T-helper 9 cell (primary cell): ENCODE measurements at regions not wholly inside any gene's neighbourhood (a gene's known extent, or its start where the extent isn't known, plus 50 kb on each side); places are given as distances from the start of the nearest gene placed in this dataset.
"Not testable (repeated sequence)": the region's sequence is repeated elsewhere in the genome, so short reads cannot be mapped to it uniquely, and the experiment has no call there.

Source experiments
- DNase-seq: peaks from one replicate; pipeline ENCODE4 v3.0.0-alpha.2; 2020

DNA sequence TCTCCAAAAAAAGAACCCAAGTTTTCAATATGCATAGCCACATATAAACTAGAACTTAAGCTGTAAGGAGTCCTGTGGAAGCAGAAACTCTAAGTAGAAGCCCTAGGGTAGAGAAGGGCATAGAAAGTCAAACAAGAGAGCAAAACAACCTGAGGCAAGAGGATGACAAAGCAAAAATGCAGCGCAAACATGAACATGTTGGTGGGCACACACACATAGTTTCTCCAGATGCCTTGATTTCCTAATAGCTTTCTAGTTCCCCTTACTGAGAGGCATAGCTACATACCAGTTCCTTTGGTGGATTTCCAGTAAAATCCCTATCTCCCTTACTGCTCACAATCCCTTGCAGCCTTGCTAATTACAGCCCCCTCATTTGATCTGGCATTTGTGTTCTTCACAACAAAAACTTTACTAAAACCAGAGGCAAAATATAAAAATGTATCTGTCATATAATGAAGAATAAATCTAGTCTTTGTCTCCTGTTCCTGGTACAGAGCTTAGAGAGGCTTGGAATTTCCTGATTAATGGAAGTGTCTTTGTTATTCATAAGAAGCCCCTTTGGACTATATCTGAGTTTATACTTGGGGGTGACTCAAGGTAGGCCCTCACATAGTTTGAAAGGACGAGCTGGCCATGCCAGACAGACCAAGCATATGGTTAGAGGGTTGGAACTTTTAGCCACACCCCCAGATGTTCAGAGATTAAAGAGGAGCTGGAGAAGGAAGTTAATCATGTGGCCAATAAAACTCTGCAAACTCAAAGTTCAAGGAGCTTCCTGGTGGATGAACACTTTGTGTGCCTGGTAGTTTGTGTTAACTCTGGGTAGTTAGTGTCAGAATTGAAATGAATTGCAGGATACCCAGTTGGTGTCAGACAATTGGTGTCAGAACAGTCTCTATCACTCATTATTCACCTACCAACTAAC lies 52.7 kb upstream of the ZCCHC13 start:
- no peak for DNase-seq

DNA sequence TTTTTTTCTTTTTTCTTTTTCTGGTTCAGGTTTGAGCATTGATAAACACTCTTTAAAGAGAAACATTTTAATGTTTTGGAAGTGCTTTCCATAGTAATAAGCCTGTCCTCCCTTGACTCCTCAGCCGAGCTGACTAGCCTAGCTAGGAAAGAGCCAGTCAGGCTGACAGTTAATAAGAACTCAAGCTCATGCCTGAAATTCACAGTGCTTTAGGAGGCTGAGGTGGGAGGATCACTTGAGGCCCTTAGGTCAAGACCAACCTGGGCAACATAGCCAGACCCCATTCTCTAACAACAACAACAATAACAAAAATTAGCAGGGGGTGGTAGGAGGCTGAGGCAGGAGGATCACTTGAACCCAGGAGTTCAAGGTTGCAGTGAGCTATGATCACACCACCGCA lies 53.4 kb upstream of the ZCCHC13 start:
- DNase-seq, result no peak

DNA sequence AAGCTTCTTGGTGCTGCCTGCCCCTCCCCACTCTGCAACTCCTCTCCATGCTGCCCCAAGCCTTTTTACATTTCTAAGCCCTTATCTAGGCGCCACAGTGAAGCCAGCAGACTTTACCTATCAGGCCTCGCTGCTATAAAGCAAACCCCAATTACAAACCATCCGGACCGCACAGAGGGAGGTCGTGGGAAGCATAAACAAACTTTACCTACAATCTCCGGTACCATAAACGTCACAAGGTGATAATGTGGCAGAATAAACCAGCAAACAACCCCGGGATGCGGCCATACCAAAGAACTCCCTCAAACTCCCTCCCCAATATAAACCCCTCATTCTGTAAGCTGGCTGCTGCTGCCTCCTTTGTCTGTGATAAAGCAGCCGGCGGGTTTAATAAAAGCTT lies 54.0 kb upstream of the ZCCHC13 start:
- DNase-seq, result no peak

DNA sequence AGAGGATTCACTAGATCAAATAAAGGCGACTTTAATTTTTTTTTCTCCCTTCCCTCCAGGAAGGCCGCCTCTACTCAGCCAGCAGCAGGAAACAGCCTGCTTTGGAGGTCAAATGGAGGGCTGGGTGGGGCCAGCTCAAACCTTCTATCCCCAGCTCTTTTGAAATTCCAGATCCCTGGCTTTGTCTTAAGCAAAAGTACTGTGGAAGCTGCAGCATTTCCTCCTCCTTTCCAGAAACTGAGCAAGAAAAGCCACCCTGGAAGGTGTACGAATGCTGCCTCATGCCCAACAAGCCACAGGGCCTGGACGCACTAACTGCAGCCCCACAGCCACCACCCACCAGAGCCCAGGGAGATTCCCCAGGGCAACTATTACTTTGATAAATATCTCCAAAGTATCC lies 55.1 kb upstream of the ZCCHC13 start:
- DNase-seq, result no peak

DNA sequence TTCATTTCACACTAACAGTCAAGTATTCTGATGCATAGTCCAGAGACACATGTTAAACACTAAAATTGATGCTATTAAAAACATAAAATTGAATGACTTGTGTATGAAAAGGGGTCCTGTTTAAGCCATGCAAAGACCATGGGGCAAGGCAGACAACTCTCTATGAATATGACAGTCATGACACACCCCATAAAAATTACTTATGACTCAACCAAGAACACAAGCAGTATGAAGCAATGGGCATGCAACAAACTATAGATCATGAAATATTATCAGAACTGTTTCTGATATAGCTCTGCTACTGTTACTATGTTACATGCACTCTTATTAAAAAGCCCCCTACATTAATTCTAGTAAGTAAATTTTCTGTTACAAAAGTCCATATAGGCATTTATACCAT lies 57.5 kb upstream of the ZCCHC13 start:
- no peak for DNase-seq

DNA sequence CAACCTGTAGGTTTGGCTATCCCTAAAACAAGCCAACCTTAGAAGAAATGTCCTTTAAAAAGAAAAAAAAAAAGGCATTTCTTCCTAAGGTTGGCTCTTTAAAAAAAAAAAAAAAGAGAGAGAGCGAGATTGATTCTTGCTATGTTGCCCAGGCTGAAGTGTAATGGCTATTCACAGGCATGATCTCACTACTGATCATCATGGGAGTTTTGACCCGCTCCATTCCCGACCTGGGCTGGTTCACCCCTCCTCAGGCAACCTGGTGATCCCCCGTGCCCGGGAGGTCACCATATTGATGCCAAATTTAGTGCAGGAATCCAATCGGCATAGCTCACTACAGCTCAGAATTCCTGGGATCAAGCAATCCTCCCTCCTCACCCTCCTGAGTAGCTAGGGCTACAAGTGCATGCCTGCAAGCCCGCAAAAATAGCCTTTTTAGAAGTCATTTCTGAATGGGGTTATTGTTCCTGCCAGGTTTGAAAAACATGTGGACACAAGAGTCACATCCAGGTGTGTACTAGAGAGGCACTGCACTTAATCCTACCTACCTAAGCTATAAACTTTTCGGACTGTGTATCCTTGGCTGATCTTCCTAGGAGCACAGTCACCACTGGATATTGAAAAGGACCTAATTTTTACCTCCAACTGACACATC lies 61.4 kb upstream of the ZCCHC13 start:
- no peak for DNase-seq

DNA sequence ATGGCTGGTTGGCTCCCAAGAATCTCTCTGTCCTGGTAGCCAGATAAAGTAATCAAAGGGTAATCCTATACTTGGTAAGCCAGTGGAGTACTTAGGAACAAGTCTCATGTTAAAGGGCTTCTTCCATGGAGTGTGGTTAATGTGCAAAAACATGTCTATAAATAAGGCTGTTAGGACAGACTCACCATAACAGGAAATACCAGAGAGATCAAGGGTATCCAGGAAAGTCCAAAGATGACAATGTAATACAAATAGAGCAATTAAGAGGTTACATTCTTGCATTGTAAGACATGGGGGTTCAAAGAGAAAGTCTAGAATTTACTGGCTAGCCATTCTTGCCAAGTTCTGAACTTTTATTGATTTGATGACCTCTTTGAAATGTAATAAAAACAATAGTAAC lies 61.9 kb upstream of the ZCCHC13 start:
- no peak for DNase-seq

DNA sequence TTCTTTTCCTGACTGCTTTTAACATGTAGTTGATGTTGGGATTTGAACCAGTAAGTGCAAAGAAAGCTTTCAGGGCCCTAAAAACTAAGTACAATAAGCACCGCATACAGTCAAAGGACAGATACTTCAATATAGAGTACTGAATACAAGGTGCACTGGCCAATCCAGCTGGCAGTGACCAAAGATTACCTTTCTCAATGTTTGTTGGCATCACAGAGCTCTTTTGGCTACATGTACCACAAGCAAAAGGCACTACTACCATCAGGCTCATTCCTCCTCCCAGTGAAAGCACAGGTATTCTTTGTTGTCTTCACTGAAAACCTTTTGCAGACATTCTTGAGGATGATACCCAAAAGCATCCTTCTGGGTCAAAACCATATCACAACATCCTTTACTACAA lies 65.2 kb upstream of the ZCCHC13 start:
- no peak for DNase-seq

DNA sequence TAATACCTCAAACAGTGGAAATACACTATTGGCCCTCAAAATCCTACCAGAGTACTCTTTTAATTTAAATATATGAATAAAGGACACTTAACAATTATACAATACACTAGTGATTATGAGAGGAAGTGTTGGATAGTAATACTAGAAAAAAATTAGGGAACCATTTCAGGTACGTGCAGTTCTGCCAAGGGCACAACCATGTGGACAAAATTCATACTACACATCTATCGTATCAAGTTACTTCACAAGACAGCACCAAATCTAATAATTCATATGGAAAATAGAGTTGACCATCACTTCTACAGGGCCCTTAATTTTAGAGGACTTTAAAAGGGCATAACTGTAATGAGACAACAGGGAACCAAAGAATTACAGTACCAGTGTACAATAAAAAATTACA lies 69.2 kb upstream of the ZCCHC13 start:
- no peak for DNase-seq

DNA sequence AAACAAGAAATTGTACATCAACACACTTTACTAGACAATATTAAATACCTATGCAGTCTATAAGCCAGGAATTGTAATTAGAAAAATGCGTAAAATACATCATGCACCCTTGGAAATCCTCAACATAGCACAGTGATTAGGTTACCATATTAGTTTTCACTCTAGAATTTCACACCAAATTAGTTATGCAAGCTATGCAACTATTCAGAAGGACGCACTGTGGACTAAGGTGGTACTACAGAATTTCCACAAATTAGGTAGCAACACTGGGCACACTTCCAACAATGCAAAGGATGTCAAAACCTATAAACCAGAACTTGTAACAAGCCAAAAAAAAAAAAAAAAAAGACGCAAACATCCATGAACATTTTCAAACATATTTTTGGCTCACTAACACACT lies 71.1 kb upstream of the ZCCHC13 start:
- DNase-seq, result no peak

DNA sequence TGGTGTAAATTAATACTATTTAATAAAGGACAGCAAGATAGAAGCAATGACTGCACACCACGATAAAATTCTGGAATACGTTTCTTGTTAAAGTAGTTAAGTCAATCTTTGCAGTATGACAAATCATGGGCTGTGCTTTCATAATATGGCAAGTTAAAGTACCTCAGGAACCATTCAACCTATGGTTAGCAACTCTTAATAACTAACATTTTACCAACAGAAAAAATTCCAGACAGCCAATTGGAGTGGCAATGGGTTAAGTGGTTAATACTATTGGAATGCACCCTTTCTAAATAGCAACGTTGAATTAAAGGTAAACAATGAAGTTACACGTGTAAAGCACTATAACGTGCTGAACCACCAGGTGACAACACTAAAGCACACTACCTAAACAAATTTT lies 72.4 kb upstream of the ZCCHC13 start:
- DNase-seq, result no peak

DNA sequence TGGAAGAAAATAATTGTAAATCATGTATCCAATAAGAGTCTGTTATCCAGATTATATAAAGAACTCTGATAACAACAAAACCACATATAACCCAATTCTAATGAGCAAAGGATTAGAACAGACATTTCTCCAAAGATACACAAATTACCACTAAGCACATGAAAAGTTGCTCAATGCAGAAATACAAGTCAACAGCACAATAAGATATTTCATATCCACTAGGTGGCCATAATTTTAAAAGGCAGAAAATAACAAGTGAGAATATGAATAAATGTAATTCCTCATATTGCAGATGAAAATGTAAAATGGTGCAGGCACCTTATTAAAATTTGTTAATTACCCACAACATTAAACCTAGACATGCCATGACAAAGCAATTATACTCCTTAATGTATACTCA lies 73.9 kb upstream of the ZCCHC13 start:
- no peak for DNase-seq

DNA sequence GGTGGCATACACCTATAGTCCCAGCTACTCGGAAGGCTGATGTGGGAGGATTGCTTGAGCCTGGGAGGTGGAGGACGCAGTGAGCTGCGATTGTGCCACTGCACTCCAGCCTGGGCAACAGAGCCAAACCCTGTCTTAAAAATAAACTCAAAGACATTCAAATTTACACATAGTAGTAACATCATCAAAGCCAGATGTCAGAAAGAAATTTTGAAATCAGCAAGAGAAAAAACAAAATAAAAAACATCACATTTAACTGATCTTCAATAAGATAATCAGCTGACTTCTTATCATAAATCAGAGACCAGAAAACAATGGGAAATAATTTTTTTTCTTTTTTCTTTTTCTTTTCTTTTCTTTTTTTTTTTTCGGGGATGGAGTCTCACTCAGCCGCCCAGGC lies 78.9 kb upstream of the ZCCHC13 start:
- no peak for DNase-seq

DNA sequence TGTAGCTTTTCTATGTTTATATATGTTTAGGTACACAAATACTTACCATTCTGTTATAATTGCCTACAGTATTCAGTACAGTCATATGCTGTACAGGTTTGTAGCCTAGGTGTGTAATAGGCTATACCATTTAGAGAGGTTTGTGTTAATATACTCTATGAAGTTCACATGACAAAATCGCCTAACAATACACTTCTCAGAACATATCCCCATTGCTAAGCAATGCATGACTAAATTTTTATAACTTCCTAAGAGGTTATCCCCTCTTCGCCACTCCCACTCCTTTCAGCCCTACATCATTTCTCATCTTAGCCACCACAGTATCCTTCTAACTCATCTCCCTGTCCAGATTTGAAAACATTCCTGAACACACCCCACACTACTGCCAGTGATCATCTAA lies 83.7 kb upstream of the ZCCHC13 start:
- DNase-seq, result no peak

DNA sequence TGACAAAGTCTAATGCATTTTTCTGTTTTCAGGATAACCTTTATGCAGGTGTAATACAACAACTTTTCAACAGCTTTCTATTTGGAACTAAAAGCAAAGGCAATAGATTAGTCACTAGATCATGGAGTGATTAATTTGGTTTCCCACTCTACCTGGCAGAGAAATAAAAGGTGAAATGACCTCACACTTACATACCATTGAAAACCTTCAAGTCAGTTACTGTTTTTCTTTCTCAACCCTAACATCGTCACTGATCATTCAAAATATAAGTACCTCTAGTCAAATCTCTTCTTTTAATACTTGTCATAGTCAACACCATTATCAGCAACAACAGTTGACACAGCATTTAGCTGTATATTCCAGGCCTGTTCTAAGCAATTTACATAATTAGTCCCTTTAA lies 85.1 kb upstream of the ZCCHC13 start:
- DNase-seq, result no peak

DNA sequence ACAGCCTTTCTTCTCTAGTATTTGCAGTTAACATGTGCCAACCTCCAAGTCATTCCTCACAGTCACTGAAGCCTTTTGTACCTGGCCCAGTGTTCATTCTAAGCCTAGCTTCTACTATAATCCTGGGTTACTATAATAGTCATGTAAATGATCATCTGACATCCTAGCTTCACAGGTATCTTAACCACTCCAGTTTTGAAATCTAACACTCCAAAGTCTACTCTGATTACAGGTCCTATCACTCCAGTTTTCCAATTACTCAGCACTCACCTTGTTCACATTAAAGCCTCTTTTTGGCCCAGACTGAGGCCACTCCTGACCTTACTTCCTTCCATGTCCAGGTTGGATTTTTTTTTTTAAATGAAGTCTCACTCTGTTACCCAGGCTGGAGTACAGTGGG lies 87.6 kb upstream of the ZCCHC13 start:
- no peak for DNase-seq

DNA sequence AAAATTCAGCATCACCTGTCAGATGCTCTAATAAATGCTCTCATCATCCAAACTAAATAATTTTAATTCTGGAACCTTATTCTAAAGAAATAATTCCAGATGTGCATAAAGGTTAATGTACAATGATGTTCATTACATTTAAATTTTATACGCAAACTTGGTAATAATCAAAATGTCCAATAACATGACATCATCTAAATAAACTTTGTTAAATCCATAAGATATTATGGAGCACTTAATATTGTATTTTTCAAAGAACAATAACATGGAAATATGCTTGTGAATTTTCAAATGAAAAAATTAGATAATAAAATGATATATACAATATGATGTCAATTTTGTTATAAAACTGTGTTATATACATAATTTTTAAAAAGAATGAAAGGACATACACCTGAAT lies 92.1 kb upstream of the ZCCHC13 start:
- no peak for DNase-seq

DNA sequence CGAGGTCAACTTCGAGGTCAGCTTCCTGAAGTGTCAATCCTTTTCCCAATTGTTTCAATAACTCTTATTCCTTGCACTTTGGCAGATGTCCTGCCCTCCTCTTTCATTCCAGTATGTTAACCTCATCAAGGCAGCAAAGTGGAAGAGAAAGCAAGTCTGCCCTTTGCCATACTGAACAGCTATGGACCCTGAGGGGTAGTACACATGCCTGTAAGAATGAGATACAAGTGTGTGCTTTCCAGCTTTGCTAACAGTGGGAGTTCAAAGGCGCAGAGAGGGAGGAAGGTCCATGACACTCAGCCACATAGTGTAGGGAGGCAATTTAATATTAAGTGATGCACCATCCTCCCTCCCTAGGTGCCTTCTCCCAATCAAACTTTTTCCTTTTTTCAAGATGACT lies 96.4 kb upstream of the ZCCHC13 start:
- no peak for DNase-seq

DNA sequence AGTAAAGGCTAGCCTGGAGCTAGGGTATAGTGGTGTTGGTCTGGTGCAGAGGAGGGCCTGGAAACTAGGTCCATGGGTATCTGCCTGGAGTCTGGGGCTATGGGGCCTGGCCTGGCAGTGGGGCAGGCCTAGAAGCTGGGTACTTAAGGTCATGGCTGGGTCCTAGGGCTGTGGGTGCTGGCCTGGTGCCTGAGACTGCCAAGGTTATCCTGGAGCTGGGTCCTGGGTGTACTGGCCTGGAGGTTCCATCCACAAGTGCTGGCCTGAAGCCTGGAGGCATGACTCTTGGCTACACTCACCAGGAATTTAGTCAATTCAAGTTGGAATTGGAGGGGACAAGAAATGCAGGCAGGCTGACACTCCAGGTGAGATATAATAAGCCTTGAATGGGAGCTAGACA lies 108.4 kb upstream of the ZCCHC13 start:
- DNase-seq, result no peak

DNA sequence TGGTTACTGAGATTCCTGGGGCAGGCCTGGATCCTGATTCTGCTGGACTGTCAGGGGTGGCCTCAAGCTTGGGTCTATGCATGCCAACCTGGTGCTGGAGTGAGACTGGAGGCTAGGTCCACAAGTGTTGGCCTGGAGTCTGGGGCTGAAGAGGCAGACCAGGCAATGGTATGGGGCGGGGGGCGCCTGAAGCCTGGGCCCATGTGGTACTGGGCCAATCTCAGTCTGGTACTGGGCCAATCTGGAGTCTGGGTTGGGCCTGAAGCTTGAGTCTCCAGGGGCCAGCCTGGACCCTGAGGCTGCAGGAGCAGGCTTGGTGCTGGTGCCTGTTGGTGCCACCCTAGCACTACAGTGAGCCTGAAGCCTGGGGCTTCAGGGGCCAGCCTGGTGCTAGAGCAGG lies 108.9 kb upstream of the ZCCHC13 start:
- DNase-seq, result no peak

DNA sequence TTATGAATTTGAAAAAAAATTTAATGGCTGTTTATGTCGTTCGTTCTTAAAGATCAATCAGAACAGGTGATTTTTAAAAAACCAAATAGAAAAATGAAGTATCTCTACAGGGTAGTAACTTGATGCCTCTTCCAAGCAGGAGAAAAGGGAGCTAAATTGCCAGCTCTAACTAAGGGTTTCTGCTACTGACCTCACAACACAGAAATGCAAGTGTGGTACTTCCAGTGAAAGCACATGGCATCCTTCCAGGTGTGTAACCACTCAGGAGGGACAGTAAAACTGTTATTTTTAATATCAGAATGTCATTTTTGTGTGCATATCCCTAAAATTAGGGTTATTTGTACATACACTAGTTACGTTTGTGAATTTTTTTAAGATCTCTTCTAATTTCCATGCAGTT lies 116.8 kb upstream of the ZCCHC13 start:
- DNase-seq, result no peak

DNA sequence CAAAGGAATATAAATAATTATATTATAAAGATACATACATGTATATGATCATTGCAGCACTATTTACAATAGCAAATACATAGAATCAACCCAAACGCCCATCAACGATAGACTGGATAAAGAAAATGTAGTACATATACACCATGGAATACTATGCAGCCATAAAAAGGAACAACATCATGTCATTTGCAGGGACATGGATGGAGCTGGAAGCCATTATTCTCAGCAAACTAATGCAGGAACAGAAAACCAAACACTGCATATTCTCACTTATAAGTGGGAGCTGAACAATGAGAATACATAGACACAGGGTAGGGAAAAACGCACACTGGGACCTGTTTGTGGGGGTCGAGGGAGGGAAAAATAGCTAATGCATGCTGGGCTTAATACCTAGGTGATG lies 120.9 kb upstream of the ZCCHC13 start:
- DNase-seq, result not testable (repeated sequence)

DNA sequence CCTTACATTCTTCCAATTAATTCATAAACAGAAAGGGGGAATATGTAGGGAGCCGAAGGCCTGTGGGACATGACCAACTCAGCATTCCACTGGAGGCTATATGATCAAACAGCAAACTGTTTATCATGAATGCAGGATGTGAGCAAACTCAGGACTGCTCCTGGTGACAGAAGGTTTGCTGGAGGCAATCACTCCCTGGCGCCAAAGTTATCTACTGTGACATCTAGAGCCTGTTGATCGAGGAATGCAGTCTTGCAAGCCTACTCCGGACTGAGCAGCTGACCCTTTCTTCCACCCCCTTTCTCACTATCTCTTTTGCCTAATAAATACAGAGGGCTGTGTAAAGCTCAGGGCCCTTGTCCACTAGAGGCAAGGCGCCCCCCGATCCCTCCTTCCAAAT lies 122.0 kb upstream of the ZCCHC13 start:
- DNase-seq, result not testable (repeated sequence)

DNA sequence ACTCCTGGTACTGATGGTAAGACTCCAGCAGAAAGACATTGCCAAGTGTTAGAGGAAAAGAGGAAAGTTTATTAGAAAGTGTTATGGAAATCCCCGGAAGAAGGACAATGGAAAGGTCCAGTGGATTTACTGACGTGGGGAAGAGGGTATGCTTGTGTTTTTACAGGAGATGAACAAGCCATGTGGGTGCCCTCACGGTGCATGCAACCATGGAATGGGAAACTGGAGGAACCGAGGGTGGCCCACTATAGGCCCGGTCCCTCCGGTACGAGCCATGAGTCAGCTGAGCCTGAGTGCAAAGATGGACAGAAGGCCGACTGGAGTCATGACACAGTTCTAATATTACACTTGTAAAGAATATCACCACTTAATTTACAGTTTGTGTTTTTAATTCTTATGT lies 123.3 kb upstream of the ZCCHC13 start:
- DNase-seq, result no peak

DNA sequence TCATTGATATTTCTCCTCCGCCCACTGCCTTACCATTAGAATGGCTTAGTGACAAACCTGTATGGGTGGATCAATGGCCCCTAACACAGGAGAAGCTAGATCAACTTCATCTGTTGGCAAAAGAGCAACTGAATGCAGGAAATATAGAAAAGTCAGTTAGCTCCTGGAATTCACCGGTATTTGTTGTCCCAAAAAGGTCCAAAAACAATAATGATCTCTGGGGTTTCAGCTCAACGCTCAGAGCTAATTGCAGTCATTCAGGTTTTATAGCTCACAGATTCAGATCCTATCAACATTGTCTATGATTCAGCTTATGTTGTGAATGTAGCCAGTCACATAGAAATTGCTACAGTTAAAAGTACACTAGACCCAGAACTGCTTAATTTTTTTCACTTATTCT lies 124.0 kb upstream of the ZCCHC13 start:
- no peak for DNase-seq
